HFF-Myc (cell line): ENCODE measurements at regions not wholly inside any gene's neighbourhood (a gene's known extent, or its start where the extent isn't known, plus 50 kb on each side); places are given as distances from the start of the nearest gene placed in this dataset.

Experiments
- DNase-seq: peaks from one replicate; pipeline ENCODE4 v3.0.0-alpha.2; 2011; ENCODE audit warnings: low read depth; ENCODE audit errors: extremely low read depth
- H3K4me3 ChIP-seq: replicated peaks from 2 replicates; pipeline ENCODE4 v1.5.1; 2011; ENCODE audit warnings: low read depth, mild to moderate bottlenecking, control low read depth, low read length
- CTCF ChIP-seq: IDR thresholded peaks from 2 replicates; pipeline ENCODE4 v1.5.1; 2012; ENCODE audit warnings: mild to moderate bottlenecking, low read depth, low read length, control low read depth; ENCODE audit errors: missing control alignments

GRCh38 chr21:22941779-22942490, 1943.7 kb downstream of the NCAM2 start:
- no peak for DNase-seq
- H3K4me3 ChIP-seq = no peak overlapping the region
- TF ChIP-seq CTCF = no peak

DNA sequence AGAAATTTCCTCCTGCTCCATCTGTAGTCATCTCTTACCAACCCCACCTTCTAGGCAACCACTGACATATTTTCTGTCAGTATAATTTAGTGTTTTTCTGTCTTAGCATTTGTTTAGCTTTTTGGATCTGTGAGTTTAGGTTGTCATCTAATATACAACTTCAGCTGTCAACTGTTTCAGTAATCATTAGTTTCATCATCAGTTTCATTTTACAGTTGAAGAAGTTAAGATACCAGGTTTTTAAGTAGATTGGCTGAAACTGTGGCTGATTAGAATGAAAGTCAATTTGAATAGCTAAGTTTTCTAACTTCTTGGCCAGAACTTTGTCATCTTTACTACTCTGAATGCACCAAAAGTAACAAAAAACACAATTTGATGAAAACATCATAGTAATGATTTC, 1957.3 kb downstream of the NCAM2 start:
- no peak overlapping the region for H3K4me3 ChIP-seq
- DNase-seq = no peak
- TF ChIP-seq CTCF = no peak

GRCh38 chr21:22961258-22961657, 1963.0 kb downstream of the NCAM2 start:
- DNase-seq = no peak
- H3K4me3 ChIP-seq = no peak overlapping the region
- TF ChIP-seq CTCF = no peak

- no peak for DNase-seq
- TF ChIP-seq CTCF = no peak
- H3K4me3 ChIP-seq = no peak overlapping the region
Observed at GRCh38 chr21:22965455-22966135, 1967.4 kb downstream of the NCAM2 start.

- no peak for DNase-seq
- no peak overlapping the region for H3K4me3 ChIP-seq
- TF ChIP-seq CTCF = no peak
Observed at GRCh38 chr21:22981819-22982218, 1983.6 kb downstream of the NCAM2 start.

DNA sequence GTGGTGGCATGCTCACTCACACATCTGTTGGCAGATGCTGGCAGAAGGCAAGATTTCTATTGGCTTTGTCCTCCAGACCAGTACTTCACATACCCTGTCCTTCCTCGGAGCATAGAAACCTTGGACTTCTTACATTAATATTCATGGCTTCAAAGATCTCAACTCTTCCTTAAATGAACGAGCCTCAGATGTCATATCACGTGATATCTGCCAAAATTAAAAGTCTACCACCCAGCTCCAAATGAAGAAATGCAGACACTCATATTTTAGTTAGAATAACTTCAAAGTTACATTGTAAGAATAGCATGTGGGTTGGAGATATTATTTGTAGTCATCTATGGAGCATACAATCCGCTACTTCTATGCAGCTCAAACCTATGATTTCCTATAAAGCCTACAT, 1994.9 kb downstream of the NCAM2 start:
- TF ChIP-seq CTCF = no peak
- no peak overlapping the region for H3K4me3 ChIP-seq
- no peak for DNase-seq
